GM21526 (cell line): ENCODE measurements at regions not wholly inside any gene's neighbourhood (a gene's known extent, or its start where the extent isn't known, plus 50 kb on each side); places are given as distances from the start of the nearest gene placed in this dataset.

Experiments used
- ATAC-seq: cut with Tn5 transposase; IDR thresholded peaks from one replicate; pipeline ENCODE4 v1.9.1; 2021; ENCODE audit warnings: moderate library complexity; ENCODE audit not compliant: unreplicated experiment, low FRiP score

- ATAC-seq, result no peak
These were observed 283.5 kb downstream of the C1orf94 start for GRCh38 chr1:34460193-34460592.

GRCh38 chr1:34470401-34470800 lies 284.4 kb upstream of the GJB5 start:
- ATAC-seq, result no peak

- no peak for ATAC-seq
These were observed 280.3 kb upstream of the GJB5 start for GRCh38 chr1:34474566-34474965.

DNA sequence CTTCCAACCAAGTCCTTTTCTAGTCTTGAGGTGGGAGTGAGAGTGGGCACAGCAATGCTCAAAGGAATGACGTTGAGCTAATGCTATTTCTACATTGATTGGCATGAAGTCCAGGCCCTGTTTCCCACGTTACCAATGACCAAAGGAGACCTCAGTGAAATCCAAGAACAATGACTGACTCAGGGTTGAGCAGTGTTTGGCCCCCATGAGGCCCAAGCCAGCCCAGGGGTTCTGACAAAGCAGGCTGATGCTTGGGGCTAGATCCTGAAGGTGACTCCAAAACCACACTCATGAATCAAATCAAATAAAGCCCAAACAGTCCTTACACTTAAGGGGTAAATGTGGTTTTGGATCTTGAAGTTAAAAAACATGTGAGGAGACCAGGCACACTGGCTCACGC lies 278.5 kb upstream of the GJB5 start:
- no peak for ATAC-seq

GRCh38 chr1:34477632-34478141 lies 277.2 kb upstream of the GJB5 start:
- ATAC-seq, result no peak

DNA sequence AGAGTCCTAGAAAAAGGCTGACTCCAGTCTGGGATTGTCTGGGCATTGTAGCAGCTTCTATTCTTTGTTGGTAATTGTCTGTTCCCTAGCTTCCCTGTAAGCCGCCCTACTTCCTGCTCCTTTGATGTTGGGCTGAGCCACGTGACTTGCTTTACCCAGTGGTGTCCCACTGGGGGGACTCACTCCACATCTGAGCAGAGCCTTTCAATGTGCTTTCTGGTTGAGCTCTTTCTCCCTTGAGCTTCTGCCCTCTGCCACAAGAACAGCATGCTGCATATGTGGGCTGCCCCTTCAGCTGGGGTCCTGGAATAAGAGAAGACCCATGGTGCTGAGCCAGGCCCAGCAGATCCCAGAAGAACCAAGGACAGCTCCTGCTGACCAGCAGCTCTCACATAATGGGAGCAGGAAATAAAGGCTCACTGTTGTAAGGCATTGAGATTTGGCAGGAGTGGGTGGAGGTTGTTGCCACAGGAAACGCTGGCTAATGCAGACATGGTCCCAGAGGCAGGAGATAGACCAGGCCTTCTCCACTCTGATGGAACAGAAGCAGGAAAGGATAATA lies 276.3 kb upstream of the GJB5 start:
- no peak for ATAC-seq

DNA sequence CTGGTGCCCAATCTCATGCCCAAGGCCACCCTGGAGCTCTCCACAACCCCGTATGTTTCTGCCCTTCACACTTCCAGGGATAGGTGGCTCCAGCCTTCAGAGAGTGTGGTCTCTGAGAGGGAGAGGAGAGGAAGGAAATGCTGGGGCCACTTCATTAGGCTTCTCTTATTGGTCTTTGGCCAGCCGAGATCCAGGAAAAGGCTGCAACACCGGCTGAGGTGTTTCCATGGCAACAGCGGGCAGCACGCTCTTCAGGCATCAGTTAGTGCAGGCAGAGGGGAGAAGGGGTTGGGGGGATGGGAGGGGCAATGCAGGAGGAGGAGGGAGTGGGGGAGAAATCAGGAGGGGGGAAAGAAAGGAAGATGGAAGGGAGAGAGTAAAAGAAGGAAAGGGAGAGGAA lies 275.1 kb upstream of the GJB5 start:
- ATAC-seq, result no peak

DNA sequence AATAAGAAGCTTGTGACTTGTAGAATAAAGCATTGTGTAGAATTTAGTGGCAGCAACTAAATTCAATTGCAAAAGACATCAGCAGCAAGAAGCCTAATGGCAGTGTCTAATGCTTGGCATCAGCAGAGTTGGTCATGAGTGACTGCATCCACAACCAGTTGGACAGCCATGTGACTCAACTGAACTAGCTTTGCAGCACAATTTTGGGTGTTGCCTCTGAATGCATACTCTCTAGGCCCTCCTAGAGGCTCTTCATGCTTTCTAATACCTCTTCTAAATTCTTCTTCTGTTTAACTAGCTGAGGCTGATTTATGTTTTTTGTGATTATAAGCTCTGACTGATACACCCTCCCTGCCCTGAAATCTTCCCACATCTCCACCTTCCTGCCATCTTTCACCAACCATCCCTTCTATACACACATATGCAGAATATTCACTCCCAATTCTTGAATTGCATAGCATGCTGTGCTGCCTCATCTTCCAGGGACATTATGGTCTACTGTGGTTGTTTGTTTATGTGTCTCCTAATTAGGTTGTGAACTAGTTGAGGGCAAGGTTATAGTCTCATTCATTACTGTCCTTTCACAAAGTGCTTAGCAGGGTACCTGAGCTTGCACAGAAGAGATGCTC lies 266.7 kb upstream of the GJB5 start:
- ATAC-seq, result no peak

GRCh38 chr1:34500451-34500850 lies 254.4 kb upstream of the GJB5 start:
- ATAC-seq, result no peak

DNA sequence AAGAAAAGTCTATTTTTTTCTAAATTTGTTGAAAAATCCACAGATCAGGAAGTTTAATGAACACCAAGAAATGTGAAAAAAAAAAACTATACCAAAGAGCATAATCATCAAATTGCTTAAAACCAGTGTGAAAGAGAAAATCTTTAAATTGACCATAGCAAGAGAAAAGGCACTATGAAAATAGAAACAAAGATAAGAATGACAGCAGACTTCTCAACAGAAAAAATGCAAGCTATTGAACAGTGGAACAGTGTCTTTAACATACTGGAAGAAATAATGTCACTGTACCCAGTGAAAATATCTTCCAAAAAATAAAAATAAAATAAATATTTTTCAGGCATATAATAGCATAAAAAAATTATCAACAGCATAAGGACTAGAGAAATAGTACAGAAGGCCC lies 243.0 kb upstream of the GJB5 start:
- ATAC-seq, result no peak

GRCh38 chr1:34518146-34518699 lies 236.6 kb upstream of the GJB5 start:
- no peak for ATAC-seq

DNA sequence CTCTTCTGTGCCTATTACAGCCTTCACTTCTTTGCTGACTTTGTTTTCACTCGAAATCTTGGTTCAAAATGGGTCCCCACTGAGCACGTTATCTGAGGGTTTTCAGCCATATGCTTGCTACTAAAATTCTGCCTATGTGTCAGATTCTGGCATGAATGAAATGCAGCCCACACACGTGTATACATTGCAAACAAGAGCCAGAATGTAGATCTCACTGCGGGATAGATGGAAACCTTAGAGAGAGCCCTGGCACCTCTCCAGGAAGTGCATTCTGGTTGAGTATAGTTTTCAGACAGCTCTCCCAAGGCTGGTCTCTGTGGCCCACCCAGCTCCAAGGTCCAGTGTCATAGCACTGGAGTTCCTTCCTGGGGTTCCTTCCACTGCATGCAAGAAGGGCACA lies 234.7 kb upstream of the GJB5 start:
- ATAC-seq, result no peak

GRCh38 chr1:34524783-34525182 lies 230.1 kb upstream of the GJB5 start:
- no peak for ATAC-seq

DNA sequence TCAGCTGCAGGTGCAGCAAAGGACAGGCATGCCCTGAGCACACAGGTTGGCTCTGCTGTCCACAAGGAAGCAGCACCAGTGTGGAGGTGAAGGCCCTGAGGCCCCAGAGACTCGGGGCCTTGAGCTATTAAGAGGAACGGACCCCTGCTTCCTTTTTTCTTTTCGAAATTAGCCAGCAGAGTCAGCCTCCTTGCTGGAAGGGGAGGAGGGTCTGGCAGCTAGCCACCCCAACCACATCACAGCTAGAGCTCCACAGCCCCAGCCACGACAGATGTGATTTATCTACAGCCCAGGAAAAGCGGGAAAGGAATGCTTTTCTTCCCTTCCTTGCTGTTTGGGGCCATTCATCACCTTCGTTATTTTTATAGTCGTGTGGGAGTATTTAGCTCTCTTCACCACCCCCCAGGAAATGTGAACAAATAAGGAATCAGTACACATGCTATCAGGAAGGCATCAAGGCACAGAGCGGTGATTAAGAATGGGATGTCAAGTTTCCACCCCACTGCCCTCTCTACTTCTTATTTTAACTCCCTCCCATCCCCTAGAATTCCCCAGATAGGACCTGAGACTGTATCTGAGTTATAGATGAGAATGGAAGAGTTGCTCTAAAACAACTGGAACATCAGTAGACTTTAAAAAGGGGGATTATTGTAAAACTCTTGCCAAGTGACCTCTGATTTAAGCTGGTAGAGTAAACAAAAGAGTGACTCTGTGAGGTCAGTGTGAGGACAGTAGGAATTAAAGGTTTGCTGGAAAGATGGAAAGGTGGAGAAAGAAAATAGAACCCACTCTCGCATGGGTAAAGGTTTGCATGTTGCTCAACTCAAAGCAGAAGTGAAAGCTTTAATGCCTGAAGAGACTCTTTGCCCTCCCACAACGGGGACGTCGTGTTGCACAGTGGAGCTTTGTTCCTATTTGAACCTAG lies 224.7 kb upstream of the GJB5 start:
- ATAC-seq, result peak; percentile 56

DNA sequence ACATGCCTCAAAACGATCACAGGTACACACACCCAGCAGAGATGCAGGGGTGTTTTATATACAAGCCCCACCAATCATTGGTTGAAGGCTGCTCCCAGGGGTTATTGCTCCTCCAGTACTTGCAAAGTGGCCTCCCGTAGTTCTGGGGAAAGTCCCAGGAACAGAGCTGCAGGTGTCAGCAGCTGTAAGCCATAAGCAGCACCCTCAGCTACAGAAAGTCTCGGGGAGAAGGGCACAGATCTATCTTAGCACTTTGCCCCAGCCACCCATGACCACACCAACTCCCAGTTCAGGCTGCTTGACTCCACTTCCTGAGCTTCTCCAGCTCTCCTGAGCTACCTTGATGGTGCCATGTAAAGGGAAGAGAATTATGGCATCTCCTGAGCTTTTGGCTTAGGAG lies 222.7 kb upstream of the GJB5 start:
- ATAC-seq, result no peak

- ATAC-seq, result no peak
These were observed 216.4 kb upstream of the GJB5 start for GRCh38 chr1:34538481-34538880.

DNA sequence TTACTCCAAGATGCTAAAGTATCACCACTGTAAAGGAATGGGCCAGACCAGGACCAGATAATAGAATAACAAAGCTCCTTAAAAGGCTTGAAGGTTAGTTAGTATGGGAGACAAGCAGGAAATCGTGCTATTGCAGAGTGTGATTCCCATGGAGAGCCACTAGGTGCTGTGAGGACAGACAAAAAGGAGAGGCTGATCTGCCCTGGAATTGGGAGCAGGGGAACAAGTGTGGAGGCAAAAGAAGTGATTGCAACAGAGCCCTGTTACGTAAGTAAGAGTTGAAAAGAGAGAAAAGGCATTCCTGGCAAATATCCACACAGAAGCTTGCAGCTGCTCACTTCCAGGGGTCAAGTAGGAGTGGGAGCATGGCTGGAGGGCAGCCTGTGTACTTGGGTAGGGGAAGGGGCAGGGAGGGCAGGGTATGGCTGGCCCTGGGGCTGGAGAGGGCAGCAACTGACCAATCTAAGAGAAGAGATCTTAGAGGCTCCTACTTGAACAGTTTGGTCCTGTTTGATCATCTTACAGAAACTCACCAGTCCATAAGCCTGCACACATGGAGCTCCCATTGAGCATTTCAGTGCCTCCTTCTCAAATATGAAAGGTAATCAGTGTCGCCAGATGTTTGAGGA lies 207.7 kb upstream of the GJB5 start:
- ATAC-seq, result no peak

- ATAC-seq, result no peak
These were observed 205.6 kb upstream of the GJB5 start for GRCh38 chr1:34549199-34549598.

DNA sequence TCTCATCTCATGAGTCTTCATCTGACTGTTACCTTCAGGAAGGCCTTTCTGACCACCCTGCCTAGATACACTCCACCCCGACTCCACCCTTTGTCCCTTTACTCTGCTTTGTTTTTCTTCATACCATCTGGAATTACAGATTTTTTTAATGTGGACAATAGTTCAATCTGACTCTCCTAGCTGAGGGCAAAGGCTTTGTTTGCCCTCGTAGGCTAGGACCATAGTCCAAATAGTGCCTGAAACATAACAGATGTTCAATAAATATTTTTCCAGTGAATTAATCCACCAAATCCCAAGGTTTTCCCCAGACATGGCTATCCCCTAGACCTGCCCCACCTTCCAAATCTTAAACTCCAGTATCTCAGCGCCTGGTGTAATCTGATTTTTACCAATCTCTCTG lies 176.5 kb upstream of the GJB5 start:
- ATAC-seq, result no peak

GRCh38 chr1:34582356-34582755 lies 172.5 kb upstream of the GJB5 start:
- ATAC-seq, result no peak

DNA sequence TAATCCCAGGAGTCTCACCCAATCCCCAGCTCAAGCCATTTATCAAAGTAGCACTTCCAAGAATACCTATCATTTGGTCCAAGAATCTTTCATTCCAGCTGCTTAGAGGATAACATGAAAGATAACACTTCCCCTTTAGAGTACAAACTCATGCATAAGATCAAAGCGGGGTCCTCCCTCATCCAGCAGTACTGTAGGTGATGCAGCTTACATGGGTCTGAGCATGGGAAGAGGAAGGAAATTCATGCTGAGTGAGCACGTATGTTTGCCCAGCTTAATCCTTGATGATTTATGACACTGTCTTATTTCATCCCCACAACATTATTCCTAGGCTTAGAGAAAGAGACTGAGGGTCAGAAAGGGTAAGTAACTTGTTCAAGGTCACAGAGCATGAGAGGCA lies 167.1 kb upstream of the GJB5 start:
- no peak for ATAC-seq
